Cardiac muscle cell (in vitro differentiated cells and primary cell): ENCODE measurements at regions not wholly inside any gene's neighbourhood (a gene's known extent, or its start where the extent isn't known, plus 50 kb on each side); places are given as distances from the start of the nearest gene placed in this dataset.

Source experiments
- DNase-seq, 2 donors: peaks; one replicate each; pipeline versions ENCODE4 v3.0.0 to v3.0.0-alpha.2; 2010 to 2017; ENCODE audit warnings: low read depth in 1 of 2, low spot score in 1 of 2
- H3K27ac ChIP-seq: fragments of 200-600 bp; sonication (generic); 2 replicates; pipeline ENCODE4 v1.5.1; 2016
- H3K27me3 ChIP-seq: fragments of 200-600 bp; sonication (generic); 2 replicates; pipeline ENCODE4 v1.6.0; 2016; ENCODE audit warnings: control low read depth
- H3K36me3 ChIP-seq: fragments of 200-600 bp; sonication (generic); 2 replicates; pipeline ENCODE4 v1.5.1; 2016; ENCODE audit warnings: control low read depth
- H3K4me1 ChIP-seq: fragments of 200-600 bp; sonication (generic); 2 replicates; pipeline ENCODE4 v1.8.1; 2017; ENCODE audit warnings: low read depth, mild to moderate bottlenecking, mixed run types
- H3K4me3 ChIP-seq: fragments of 200-600 bp; sonication (generic); 2 replicates; pipeline ENCODE4 v1.5.1; 2016; ENCODE audit warnings: mild to moderate bottlenecking
- H3K9me3 ChIP-seq: fragments of 200-600 bp; sonication (generic); 2 replicates; pipeline ENCODE4 v1.5.1; 2017; ENCODE audit warnings: low read depth, mild to moderate bottlenecking, control low read depth
- TF ChIP-seq, protein P1 (sequence below): IDR thresholded peaks from 2 replicates; pipeline ENCODE4 v1.5.1; 2012; ENCODE audit warnings: low read depth, mild to moderate bottlenecking, low read length

DNA sequence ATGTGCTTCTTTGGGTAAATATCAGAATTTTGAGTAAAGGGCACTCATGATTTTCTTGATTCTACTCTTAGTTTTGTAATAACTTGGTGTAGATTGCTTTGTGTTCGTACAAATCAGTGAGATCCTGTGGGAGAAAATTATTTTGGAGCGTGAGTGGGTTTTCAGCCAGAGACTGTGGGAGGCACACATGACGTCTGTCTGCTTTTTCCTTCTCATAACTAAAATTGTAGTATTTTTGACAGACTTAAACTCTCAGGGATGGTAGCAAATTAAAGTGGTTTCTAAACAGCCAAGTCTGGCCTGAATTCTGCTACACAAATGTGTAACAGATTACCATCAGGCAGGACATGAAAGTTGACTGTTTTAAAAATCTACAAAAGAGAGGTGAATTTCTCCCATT, 222.6 kb downstream of the OTOR start:
- Histone ChIP-seq H3K36me3 (no peaks in the 10 kb centered on the region), H3K27me3 (no peaks in the 10 kb centered on the region), H3K4me3 (no peak overlapping the region), H3K9me3 (no peaks in the 10 kb centered on the region), H3K4me1 (no peaks in the 10 kb centered on the region), H3K27ac (no peak overlapping the region)
- TF ChIP-seq, protein P1, sequence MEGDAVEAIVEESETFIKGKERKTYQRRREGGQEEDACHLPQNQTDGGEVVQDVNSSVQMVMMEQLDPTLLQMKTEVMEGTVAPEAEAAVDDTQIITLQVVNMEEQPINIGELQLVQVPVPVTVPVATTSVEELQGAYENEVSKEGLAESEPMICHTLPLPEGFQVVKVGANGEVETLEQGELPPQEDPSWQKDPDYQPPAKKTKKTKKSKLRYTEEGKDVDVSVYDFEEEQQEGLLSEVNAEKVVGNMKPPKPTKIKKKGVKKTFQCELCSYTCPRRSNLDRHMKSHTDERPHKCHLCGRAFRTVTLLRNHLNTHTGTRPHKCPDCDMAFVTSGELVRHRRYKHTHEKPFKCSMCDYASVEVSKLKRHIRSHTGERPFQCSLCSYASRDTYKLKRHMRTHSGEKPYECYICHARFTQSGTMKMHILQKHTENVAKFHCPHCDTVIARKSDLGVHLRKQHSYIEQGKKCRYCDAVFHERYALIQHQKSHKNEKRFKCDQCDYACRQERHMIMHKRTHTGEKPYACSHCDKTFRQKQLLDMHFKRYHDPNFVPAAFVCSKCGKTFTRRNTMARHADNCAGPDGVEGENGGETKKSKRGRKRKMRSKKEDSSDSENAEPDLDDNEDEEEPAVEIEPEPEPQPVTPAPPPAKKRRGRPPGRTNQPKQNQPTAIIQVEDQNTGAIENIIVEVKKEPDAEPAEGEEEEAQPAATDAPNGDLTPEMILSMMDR = no peak
- no peak for DNase-seq

DNA sequence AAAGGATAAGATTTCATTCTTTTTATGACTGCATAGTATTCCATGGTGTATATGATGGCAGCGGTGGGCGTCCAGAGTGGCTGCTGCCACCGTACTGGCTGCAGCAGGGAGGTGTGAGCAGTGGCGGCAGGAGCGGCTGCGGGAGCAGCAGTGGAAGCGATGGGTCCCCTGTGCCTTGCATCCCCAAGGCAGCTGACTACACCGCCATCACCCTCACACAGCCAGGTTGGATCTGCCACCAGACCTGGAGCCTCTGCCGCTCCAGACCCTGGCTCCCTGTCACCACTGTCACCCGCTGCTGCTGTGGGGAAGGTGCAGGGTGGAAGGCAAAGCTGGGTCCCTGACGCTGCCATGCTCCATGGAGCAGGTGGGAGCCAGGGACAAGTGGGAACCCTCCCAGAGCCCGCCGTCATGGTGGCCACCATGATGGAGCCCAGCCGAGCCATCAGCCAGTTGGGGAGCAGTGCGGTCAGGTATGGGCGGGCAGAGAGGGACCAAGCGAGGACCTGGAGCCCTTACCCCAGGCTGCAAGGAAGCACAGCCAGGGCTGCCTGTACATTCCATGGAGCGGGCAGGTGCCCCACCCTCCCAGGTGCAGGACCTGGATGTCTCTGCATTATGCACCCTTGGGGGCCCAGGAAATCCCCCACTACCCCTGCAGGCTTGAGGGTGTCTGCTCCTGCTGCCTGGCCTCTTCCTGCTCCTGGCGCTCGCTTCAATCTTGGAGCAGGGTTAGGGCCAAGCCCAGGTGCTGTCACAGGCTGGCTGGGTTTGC, 226.1 kb downstream of the OTOR start:
- TF ChIP-seq, protein P1 = no peak

DNA sequence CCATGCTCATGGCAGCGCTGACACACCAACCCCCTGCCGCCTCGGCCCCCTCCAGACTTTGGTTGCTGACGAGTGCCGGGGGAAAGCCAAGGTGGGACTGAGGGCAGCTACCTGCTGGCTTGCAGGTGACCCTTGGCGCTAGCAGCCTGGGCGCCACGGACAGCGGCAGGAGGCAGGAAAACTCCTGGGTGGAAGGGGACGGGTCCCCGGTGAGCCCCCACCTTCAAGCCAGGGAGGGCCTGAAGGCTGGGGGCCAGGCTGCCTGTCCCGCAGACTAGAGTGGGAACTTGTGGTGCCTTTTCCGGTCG, 226.7 kb downstream of the OTOR start:
- no peak for DNase-seq
- TF ChIP-seq, protein P1 = no peak
- Histone ChIP-seq H3K27ac (no peak overlapping the region), H3K9me3 (no peaks in the 10 kb centered on the region), H3K4me1 (no peaks in the 10 kb centered on the region), H3K4me3 (no peak overlapping the region), H3K27me3 (no peaks in the 10 kb centered on the region), H3K36me3 (no peaks in the 10 kb centered on the region)

More for the DNA sequence above, 226.1 kb downstream of the OTOR start:
- Histone ChIP-seq H3K36me3 (no peaks in the 10 kb centered on the region), H3K4me1 (no peaks in the 10 kb centered on the region), H3K9me3 (no peaks in the 10 kb centered on the region), H3K27me3 (no peaks in the 10 kb centered on the region), H3K27ac (no peak overlapping the region), H3K4me3 (no peak overlapping the region)
- no peak for DNase-seq

DNA sequence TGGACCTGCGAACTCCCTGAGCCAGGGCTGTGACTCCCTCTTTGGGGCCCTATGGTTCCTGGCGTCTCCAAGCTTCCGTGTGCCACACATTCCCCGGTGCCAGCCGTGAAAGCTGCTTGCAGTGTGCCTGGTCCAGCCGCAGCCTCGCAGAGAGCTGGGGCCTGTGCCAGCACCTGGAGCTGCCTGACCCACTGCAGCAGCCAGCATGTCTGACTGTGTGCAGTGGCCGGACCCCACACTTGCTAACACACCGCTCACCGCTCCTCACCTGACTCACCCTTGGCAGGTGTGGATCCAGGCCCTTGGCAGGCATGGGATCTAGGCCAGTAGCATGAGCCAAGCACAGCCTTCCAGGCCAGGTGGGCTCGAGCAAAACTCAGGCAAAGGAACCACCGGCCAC, 227.5 kb downstream of the OTOR start:
- H3K4me3 ChIP-seq = no peak overlapping the region
- TF ChIP-seq, protein P1 = no peak
- H3K36me3 ChIP-seq = no peaks in the 10 kb centered on the region
- H3K27me3 ChIP-seq = no peaks in the 10 kb centered on the region
- H3K9me3 ChIP-seq = no peaks in the 10 kb centered on the region
- no peak for DNase-seq
- no peak overlapping the region for H3K27ac ChIP-seq
- H3K4me1 ChIP-seq = no peaks in the 10 kb centered on the region

DNA sequence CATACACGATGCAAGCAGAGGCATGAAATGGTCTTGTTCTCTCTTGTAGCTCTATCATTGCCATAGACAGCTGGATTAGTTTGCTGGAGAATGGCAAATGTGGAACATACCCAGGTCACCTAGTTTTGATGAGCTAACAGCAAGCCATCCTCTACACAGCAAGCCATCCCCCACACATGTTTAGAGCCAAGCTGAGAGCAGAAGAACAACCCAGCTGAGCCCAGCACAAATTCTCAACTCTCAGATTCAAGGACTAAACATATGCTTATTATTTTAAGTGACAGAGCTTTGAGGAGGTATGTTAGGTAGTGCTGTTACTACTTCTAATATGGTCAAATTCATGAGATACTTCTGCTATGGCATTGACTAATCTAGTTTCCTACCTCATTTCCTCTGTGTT, 230.3 kb downstream of the OTOR start:
- Histone ChIP-seq H3K4me1 (no peaks in the 10 kb centered on the region), H3K27me3 (no peaks in the 10 kb centered on the region), H3K36me3 (no peaks in the 10 kb centered on the region), H3K27ac (no peak overlapping the region), H3K4me3 (no peak overlapping the region), H3K9me3 (no peaks in the 10 kb centered on the region)
- DNase-seq = no peak
- TF ChIP-seq, protein P1 = no peak
